Keratinocyte (primary cell): ENCODE measurements at regions not wholly inside any gene's neighbourhood (a gene's known extent, or its start where the extent isn't known, plus 50 kb on each side); places are given as distances from the start of the nearest gene placed in this dataset.

ENCODE experiments used
- EZH2 ChIP-seq: IDR thresholded peaks from one replicate; pipeline ENCODE4 v1.6.1; 2012; ENCODE audit warnings: inconsistent platforms, mild to moderate bottlenecking, low read length, moderate library complexity
- TF ChIP-seq, protein P1 (sequence below), 3 experiments: IDR thresholded peaks in 1 of 3; conservative IDR thresholded peaks in 1 of 3; optimal IDR thresholded peaks in 1 of 3; 2 replicates in 2 of 3; 3 replicates in 1 of 3; pipeline versions ENCODE3 to v1.5.1; 2011; ENCODE audit warnings: low read length in 3 of 3, mild to moderate bottlenecking in 3 of 3, moderate library complexity in 2 of 3, control low read depth in 1 of 3, inconsistent platforms in 1 of 3; ENCODE audit not compliant: insufficient read depth in 2 of 3; ENCODE audit errors: extremely low read depth in 1 of 3

GRCh38 chr17:77470330-77470786, 329.6 kb downstream of the SEC14L1 start:
- TF ChIP-seq, protein P1, sequence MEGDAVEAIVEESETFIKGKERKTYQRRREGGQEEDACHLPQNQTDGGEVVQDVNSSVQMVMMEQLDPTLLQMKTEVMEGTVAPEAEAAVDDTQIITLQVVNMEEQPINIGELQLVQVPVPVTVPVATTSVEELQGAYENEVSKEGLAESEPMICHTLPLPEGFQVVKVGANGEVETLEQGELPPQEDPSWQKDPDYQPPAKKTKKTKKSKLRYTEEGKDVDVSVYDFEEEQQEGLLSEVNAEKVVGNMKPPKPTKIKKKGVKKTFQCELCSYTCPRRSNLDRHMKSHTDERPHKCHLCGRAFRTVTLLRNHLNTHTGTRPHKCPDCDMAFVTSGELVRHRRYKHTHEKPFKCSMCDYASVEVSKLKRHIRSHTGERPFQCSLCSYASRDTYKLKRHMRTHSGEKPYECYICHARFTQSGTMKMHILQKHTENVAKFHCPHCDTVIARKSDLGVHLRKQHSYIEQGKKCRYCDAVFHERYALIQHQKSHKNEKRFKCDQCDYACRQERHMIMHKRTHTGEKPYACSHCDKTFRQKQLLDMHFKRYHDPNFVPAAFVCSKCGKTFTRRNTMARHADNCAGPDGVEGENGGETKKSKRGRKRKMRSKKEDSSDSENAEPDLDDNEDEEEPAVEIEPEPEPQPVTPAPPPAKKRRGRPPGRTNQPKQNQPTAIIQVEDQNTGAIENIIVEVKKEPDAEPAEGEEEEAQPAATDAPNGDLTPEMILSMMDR (optimal IDR thresholded peaks at IDR 0.05 in 1 of 3, IDR thresholded peaks at IDR 0.05 in 1 of 3, conservative IDR thresholded peaks at IDR 0.05 in 1 of 3; ENCODE audit: extremely low read depth in 1 of 3, insufficient read depth in 2 of 3, low read length in 3 of 3): no peak
- TF ChIP-seq EZH2: no peak
